Immature natural killer cell (primary cell): ENCODE measurements at regions not wholly inside any gene's neighbourhood (a gene's known extent, or its start where the extent isn't known, plus 50 kb on each side); places are given as distances from the start of the nearest gene placed in this dataset.
A peak's percentile ranks its signal among the peaks of the same experiment; 100 is the strongest.
"Not testable (repeated sequence)": the region's sequence is repeated elsewhere in the genome, so short reads cannot be mapped to it uniquely, and the experiment has no call there.

Experiments used
- DNase-seq, 3 donors: peaks; one replicate each; pipeline ENCODE4 v3.0.0; 2022; ENCODE audit warnings: mixed read lengths in 1 of 3
- H3K27ac Mint-ChIP-seq, 6 donors: one replicate each; pipeline ENCODE4 v1.8.0; 2020; ENCODE audit warnings: mixed read lengths in 6 of 6, mild to moderate bottlenecking in 5 of 6, inconsistent platforms in 4 of 6, moderate library complexity in 3 of 6
- H3K27me3 Mint-ChIP-seq, 3 donors: one replicate each; pipeline ENCODE4 v1.8.0; 2020 to 2021; ENCODE audit warnings: low read depth in 3 of 3, mild to moderate bottlenecking in 3 of 3, mixed read lengths in 3 of 3, moderate library complexity in 3 of 3, inconsistent platforms in 1 of 3
- H3K36me3 Mint-ChIP-seq, 3 donors: one replicate each; pipeline ENCODE4 v1.8.0; 2020; ENCODE audit warnings: mixed read lengths in 3 of 3, inconsistent platforms in 2 of 3, mild to moderate bottlenecking in 2 of 3
- H3K4me1 Mint-ChIP-seq, 2 donors: one replicate each; pipeline ENCODE4 v1.8.0; 2020; ENCODE audit warnings: inconsistent platforms in 2 of 2, mild to moderate bottlenecking in 2 of 2, mixed read lengths in 2 of 2, moderate library complexity in 1 of 2
- H3K4me3 Mint-ChIP-seq, 5 donors: one replicate each; pipeline ENCODE4 v1.8.0; 2020; ENCODE audit warnings: mild to moderate bottlenecking in 5 of 5, mixed read lengths in 5 of 5, inconsistent platforms in 3 of 5, moderate library complexity in 3 of 5
- H3K9me3 Mint-ChIP-seq, 6 donors: one replicate each; pipeline ENCODE4 v1.8.0; 2020; ENCODE audit warnings: mild to moderate bottlenecking in 6 of 6, mixed read lengths in 6 of 6, inconsistent platforms in 4 of 6, moderate library complexity in 3 of 6

DNA sequence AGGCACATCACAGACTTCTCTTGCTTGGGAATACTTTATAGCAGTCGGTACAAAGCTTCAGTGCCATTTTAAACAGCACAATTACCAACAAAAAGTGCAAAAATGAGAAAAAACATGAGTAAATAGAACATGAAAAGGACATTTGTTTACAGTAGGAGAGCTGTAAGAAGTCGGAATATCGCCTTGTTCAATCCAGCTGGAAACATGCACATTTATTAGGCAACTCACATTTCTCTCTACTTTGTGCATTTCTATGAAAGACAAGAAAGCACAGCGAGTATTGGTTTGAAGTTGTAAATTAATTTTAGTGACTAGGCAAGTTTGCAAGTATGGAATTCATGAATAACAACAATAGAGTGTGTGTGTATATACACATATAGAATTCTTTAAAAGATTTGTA, 484.7 kb downstream of the DACH1 start:
- Mint-ChIP-seq H3K27ac (no peak overlapping the region), H3K4me1 (peaks cover 0 to 18% of the 10 kb centered on the region in 2 donors), H3K9me3 (peaks cover 0 to 18% (median 6%) of the 10 kb centered on the region in 6 donors), H3K4me3 (no peak overlapping the region), H3K27me3 (peaks cover 0 to 1% (median 0%) of the 10 kb centered on the region in 3 donors), H3K36me3 (no peaks in the 10 kb centered on the region)
- no peak for DNase-seq

DNA sequence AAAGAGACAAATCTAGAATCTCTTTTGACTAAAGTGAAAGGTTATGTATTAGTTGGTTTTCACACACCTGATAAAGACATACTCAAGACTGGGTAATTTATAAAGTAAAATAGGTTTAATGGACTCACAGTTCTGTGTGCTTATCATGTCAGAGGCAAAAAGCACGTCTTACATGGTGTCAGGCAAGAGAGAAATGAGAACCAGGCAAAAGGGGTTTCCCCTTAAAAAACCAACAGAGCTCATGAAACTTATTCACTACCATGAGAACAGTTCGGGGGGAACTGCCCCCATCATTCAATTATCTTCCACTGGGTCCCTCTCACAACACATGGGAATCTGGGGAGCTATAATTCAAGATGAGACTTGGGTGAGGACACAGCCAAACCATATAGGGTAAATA, 486.8 kb downstream of the DACH1 start:
- peaks cover 0 to 18% of the 10 kb centered on the region in 2 donors for H3K4me1 Mint-ChIP-seq
- peaks cover 0 to under 1% (median 0%) of the 10 kb centered on the region in 3 donors for H3K27me3 Mint-ChIP-seq
- DNase-seq: no peak
- peaks cover 0 to 25% (median 4%) of the 10 kb centered on the region in 6 donors for H3K9me3 Mint-ChIP-seq
- no peak overlapping the region for H3K27ac Mint-ChIP-seq
- no peak overlapping the region for H3K4me3 Mint-ChIP-seq
- H3K36me3 Mint-ChIP-seq: no peaks in the 10 kb centered on the region

DNA sequence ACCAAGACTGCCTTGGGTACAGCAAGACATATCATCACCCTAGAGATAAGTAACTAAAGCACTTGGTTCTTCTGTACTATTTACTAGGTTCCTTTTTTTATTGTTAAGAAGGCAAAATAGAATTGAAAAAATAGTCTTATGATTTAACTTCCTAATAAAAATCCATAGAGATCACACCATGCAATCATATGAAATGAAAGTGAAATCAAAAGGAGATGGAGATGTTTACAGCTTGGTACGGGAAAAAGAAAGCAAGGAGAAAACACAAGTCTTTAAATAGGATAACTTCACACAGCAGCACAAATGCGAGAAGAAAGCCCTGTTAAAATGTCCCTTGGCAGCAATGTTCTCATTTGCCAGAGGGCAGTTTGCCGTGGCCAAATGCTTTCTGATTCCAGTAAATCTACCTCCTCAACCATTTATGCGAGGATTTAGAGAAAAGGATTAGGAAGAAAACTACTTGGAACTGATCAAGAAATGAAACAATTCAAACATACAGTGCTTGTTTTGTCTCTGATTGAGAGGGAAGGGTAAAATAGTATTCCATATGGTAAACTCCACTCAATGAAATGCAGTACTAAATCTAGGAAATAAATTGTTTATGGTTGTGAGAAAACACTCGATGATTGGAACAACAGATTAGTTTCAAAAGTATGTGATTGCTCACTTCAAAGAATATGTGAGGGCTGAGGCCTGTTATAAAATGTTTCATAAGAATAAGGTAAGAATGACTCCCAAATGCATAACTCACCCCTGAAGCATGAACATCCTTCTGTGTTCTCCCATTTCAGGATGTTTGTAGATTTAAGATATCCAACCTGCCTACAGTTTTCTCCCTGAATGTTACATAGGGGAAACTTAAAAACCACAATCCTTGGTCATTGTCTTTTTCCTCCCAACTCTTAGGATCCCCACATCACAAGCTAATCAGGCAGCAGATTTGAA, 487.8 kb downstream of the DACH1 start:
- Mint-ChIP-seq H3K27ac (peak overlapping the region in 2 of 6 donors; percentile 17 to 62), H3K27me3 (no peaks in the 10 kb centered on the region), H3K36me3 (no peaks in the 10 kb centered on the region), H3K9me3 (peaks cover 0 to 25% (median 4%) of the 10 kb centered on the region in 6 donors), H3K4me1 (peaks cover 0 to 18% of the 10 kb centered on the region in 2 donors), H3K4me3 (peak overlapping the region in 3 of 5 donors; percentile 21 to 56 (median 22))
- DNase-seq: no peak

DNA sequence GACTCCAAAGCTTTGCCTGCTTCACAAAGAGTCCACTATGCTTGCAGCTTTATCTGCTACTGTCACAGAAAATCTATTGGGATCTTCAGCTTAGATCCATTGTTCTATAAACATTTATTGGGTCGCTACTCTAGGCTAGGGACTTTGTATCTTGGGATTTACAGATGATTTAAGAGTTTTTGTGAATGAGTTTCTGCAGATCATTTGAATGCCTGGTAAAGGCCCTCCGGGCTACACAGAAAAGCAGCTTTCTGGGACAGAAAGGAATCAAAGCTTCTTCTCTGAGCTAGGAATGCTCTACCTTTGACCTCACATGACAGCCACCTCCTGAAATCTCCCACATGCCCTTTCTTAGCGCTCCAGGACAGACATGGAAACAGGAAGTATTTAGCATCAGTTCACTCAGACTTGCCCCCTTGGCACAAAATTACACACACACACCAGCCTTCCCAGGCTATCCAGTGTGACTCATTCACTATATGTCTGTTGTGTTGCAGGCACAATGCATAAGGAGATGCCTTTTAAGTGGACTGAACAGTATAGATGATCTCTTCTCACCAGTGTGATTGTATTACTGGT, 492.4 kb downstream of the DACH1 start:
- Mint-ChIP-seq H3K27ac (no peak overlapping the region), H3K36me3 (no peaks in the 10 kb centered on the region), H3K4me3 (no peak overlapping the region), H3K9me3 (peaks cover 0 to 15% (median 3%) of the 10 kb centered on the region in 6 donors), H3K27me3 (no peaks in the 10 kb centered on the region), H3K4me1 (peaks cover 0 to 14% of the 10 kb centered on the region in 2 donors)
- DNase-seq: no peak

DNA sequence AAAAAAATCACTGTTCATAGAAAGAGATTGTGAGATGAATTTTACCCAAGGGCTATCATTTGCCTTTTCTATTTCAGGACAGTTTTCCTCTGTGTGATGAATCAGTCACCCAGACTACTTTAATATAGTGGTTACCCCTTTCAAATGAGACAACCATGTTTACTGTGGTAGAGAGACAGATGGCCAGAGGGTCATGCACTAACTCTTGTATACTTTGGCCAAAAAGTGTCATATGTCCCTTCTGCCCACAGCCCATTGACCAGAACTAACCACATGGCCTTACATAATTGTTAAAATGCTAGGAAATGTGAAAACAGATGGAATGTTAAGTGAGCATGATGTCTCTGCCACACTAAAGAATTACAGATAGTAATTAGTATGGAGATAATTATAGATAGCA, 498.7 kb downstream of the DACH1 start:
- H3K4me1 Mint-ChIP-seq: no peaks in the 10 kb centered on the region

DNA sequence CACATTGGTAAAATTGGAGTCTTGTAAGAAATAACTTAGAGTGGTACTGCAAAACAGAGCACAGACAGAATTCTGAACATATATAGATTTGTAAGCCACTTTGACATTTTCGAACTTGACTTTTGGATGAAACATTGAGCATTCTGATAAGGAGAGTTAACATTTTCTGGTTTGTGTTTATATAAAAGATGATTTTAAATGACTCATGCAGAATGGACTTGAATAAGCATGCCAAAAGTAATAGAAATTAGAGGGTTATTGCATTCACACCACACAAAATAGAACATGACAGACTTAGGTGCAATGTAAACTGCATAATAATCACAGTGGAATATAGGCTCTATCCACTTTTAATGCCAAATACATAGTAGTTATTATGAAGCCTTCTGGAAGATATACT, 507.0 kb downstream of the DACH1 start:
- H3K36me3 Mint-ChIP-seq: no peaks in the 10 kb centered on the region
- H3K9me3 Mint-ChIP-seq: peaks cover 4 to 43% (median 6%) of the 10 kb centered on the region in 6 donors
- H3K4me1 Mint-ChIP-seq: no peaks in the 10 kb centered on the region
- peaks cover 0 to 2% (median 0%) of the 10 kb centered on the region in 3 donors for H3K27me3 Mint-ChIP-seq
- no peak overlapping the region for H3K4me3 Mint-ChIP-seq
- no peak for DNase-seq
- no peak overlapping the region for H3K27ac Mint-ChIP-seq

More for the DNA sequence above, 498.7 kb downstream of the DACH1 start:
- no peak for DNase-seq
- no peak overlapping the region for H3K4me3 Mint-ChIP-seq
- no peak overlapping the region for H3K27ac Mint-ChIP-seq
- H3K9me3 Mint-ChIP-seq: peaks cover 0 to 14% (median 7%) of the 10 kb centered on the region in 6 donors
- H3K36me3 Mint-ChIP-seq: no peaks in the 10 kb centered on the region
- no peaks in the 10 kb centered on the region for H3K27me3 Mint-ChIP-seq

DNA sequence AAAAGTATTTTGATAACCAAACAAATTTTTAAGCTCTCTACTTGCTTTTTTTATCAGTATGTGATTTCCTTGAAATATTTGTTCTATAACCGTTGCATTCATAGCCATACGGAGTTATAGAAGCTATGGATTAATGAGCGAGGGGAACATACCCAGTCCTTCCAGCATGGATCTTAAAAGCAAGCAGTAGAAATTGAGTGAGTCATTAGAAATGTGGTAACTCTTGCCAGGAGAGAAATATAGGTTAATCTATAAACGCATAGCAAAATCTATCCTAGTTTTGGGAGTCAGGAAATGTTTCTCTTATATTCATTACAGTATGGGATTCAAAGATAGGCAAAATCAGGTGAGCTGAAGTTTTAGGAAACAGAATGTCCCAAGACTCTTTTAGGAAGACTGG, 507.4 kb downstream of the DACH1 start:
- H3K4me3 Mint-ChIP-seq: no peak overlapping the region

DNA sequence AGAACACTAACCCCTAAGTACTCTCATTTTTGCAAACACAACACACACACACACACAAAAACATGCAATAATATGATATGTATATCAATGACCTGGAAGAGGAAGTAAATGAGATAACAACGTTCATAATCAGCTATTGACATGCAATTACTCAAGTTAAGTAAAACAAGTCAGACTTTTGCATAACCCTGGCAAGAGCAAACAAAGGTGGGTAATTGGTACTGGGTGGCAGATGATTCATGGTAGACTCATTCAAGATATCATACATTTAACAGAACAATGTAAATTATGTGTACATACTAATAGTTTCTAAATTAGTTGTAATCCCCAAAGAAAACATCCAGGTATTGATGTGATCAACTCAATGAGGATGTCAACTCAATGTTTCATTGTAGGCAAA, 508.8 kb downstream of the DACH1 start:
- Mint-ChIP-seq H3K27ac (no peak overlapping the region), H3K27me3 (peaks cover 0 to 2% (median 0%) of the 10 kb centered on the region in 3 donors), H3K9me3 (peaks cover 4 to 35% (median 6%) of the 10 kb centered on the region in 6 donors), H3K36me3 (no peaks in the 10 kb centered on the region), H3K4me1 (no peaks in the 10 kb centered on the region), H3K4me3 (no peak overlapping the region)
- DNase-seq: no peak

More for the DNA sequence above, 507.4 kb downstream of the DACH1 start:
- no peak for DNase-seq
- H3K4me1 Mint-ChIP-seq: no peaks in the 10 kb centered on the region
- H3K27me3 Mint-ChIP-seq: peaks cover 0 to 2% (median 0%) of the 10 kb centered on the region in 3 donors
- H3K9me3 Mint-ChIP-seq: peaks cover 4 to 39% (median 6%) of the 10 kb centered on the region in 6 donors
- no peaks in the 10 kb centered on the region for H3K36me3 Mint-ChIP-seq
- no peak overlapping the region for H3K27ac Mint-ChIP-seq

DNA sequence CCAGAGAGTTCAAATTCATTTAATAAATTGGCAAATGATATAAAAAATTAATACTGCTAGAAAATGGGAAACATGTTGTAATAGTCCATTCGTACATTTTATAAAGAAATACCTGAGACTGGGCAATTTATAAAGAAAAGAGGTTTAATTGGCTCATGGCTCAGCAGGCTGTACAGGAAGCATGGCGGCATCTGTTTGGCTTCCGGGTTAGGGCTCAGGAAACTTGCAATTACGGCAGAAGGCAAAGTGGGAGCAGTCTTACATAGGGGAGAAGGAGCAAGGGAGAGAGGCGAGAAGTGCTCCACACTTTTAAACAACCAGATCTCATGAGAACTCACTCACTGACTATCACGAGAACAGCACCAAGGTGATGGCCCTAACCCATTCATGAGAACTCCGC, 512.0 kb downstream of the DACH1 start:
- Mint-ChIP-seq H3K9me3 (peaks cover 3 to 27% (median 6%) of the 10 kb centered on the region in 6 donors), H3K36me3 (no peaks in the 10 kb centered on the region), H3K27ac (no peak overlapping the region), H3K27me3 (peaks cover 0 to 2% (median 0%) of the 10 kb centered on the region in 3 donors), H3K4me3 (no peak overlapping the region), H3K4me1 (no peaks in the 10 kb centered on the region)
- DNase-seq: no peak

DNA sequence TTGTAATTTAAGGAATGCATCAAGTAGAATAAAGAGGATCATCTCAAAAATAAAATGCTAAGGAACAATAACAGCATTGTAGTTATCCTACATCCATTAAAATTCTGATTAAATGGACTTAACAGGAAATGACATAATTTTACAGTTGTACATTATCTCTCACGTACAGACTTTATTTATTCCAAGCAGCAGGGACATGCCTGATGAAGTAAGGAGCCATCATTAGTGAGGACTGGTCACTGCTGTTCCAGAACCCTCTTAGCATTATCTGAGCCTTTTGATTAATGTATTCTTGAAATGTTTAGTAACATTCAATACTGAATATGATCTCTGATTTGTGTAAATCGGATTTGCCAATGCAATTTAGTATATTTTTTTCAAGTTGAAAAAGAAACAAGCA, 516.1 kb downstream of the DACH1 start:
- no peaks in the 10 kb centered on the region for H3K27me3 Mint-ChIP-seq
- peaks cover 3 to 24% (median 8%) of the 10 kb centered on the region in 6 donors for H3K9me3 Mint-ChIP-seq
- H3K4me1 Mint-ChIP-seq: no peaks in the 10 kb centered on the region
- no peak for DNase-seq
- no peak overlapping the region for H3K27ac Mint-ChIP-seq
- H3K4me3 Mint-ChIP-seq: no peak overlapping the region
- H3K36me3 Mint-ChIP-seq: no peaks in the 10 kb centered on the region

DNA sequence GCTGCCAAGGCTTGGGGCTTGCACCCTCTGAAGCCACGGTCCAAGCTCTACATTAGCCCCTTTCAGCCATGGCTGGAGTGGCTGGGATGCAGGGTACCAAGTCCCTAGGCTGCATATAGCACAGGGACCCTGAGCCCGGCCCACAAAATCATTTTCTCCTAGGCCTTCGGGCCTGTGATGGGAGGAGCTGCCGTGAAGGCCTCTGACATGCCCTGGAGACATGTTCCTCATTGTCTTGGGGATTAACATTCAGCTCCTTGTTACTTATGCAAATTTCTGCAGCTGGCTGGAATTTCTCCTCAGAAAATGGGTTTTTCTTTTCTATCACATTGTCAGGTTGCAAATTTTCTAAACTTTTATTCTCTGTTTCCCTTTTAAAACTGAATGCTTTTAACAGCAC, 521.1 kb downstream of the DACH1 start:
- not testable (repeated sequence) for H3K27ac Mint-ChIP-seq, H3K4me1 Mint-ChIP-seq, H3K27me3 Mint-ChIP-seq, H3K36me3 Mint-ChIP-seq, DNase-seq, H3K4me3 Mint-ChIP-seq
- H3K9me3 Mint-ChIP-seq: peaks cover 0 to 23% (median 10%) of the 10 kb centered on the region in 6 donors

DNA sequence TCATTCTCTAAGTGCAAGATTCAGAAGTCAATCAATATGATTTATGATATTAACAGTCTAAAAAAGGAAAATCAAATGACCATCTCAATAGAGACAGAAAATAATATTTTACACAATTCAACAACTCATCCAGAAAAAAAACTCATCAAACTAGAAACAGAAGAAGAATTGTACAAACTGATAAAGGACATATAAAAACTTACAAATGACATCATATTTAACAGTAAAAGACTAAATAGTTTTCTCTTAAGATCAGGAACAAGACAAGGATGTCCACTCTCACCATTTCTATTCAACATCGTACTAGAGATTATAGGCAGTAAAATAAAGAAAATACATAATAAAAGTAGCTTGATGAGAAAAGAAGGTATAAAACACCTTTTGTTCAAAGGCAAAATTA, 527.3 kb downstream of the DACH1 start:
- H3K4me3 Mint-ChIP-seq: no peak overlapping the region
- no peaks in the 10 kb centered on the region for H3K4me1 Mint-ChIP-seq
- no peaks in the 10 kb centered on the region for H3K27me3 Mint-ChIP-seq
- no peaks in the 10 kb centered on the region for H3K36me3 Mint-ChIP-seq
- DNase-seq: no peak
- H3K27ac Mint-ChIP-seq: no peak overlapping the region
- H3K9me3 Mint-ChIP-seq: peaks cover 0 to 11% (median 3%) of the 10 kb centered on the region in 6 donors

DNA sequence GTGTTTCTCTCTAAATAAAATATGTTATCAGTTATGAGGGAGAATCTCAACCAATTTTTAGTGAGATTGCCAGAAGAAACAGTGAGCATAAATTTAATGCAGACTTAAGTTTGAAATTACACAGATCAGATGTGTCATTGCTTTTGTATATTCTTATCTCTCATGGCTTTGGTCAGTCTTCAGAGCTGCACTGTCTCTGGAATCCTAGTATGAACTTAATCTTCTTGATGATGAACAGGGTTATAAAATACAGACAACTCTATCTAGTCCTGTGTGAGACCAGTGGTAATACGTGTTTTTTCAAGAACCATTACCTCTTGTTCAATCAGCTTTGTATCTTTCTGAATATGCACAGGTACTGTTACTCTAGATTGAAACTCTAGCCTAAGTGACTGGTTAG, 528.0 kb downstream of the DACH1 start:
- peaks cover 0 to 7% (median 3%) of the 10 kb centered on the region in 6 donors for H3K9me3 Mint-ChIP-seq
- no peaks in the 10 kb centered on the region for H3K36me3 Mint-ChIP-seq
- H3K27me3 Mint-ChIP-seq: no peaks in the 10 kb centered on the region
- H3K4me3 Mint-ChIP-seq: no peak overlapping the region
- DNase-seq: no peak
- H3K27ac Mint-ChIP-seq: no peak overlapping the region
- no peaks in the 10 kb centered on the region for H3K4me1 Mint-ChIP-seq

DNA sequence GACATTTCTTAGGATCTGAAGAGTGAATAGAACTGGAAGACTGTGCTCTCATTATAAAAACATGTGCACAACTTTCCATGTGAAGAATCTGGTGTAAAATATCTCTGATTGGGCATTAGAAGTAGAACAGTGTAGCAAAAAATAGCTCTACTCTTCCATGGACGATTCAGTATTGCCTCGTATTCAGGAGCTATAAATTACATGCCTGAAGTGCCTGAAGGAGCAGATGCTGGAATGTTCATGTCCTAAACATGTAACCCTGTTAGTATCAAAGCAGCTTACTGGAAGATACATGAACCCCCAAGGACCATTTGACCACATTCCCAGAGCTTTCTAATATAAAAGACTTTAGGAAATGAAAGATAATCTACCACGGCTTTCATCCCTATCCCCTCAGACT, 528.9 kb downstream of the DACH1 start:
- H3K27ac Mint-ChIP-seq: no peak overlapping the region
- H3K27me3 Mint-ChIP-seq: peaks cover 0 to 3% (median 0%) of the 10 kb centered on the region in 3 donors
- no peaks in the 10 kb centered on the region for H3K4me1 Mint-ChIP-seq

More for the DNA sequence above, 528.9 kb downstream of the DACH1 start:
- peaks cover 0 to 7% (median 3%) of the 10 kb centered on the region in 6 donors for H3K9me3 Mint-ChIP-seq
- no peak for DNase-seq
- H3K4me3 Mint-ChIP-seq: no peak overlapping the region
- no peaks in the 10 kb centered on the region for H3K36me3 Mint-ChIP-seq
